Panc1 (cell line): ENCODE measurements at regions not wholly inside any gene's neighbourhood (a gene's known extent, or its start where the extent isn't known, plus 50 kb on each side); places are given as distances from the start of the nearest gene placed in this dataset.

ENCODE experiments used
- ATAC-seq: fragments of 200-7000 bp; cut with Tn5 transposase; 2 replicates; pipeline ENCODE4 v1.9.1; 2020; ENCODE audit warnings: mild to moderate bottlenecking, moderate library complexity
- BruUV-seq: library from RNA; stranded (reverse); fragments of 400-500 nt; replicated peaks from 2 replicates; lab custom pipeline; 2021; lab: Mats Ljungman, UMichigan
- CTCF ChIA-PET: fragments of 300-600 bp; sonication (Branson Sonifier 250); formaldehyde crosslinking; loops from one replicate; lab custom pipeline; 2022; ENCODE audit warnings: antibody characterized with exemption; lab: Charles Lee
- POLR2A ChIA-PET: fragments of 300-600 bp; sonication (Branson Sonifier 250); formaldehyde crosslinking; loops from one replicate; lab custom pipeline; 2022; ENCODE audit warnings: antibody characterized with exemption; lab: Charles Lee
- DNase-seq: peaks from one replicate; pipeline ENCODE4 v3.0.0-alpha.2; 2010; ENCODE audit warnings: low read depth, low spot score
- H3K27ac ChIP-seq: 2 replicates; pipeline ENCODE4 v1.5.1; 2011; ENCODE audit warnings: mild to moderate bottlenecking, low read length, inconsistent platforms
- H3K27me3 ChIP-seq: fragments of 200-500 bp; sonication (Bioruptor generic); 2 replicates; pipeline ENCODE4 v1.6.0; 2014; ENCODE audit warnings: low read length, inconsistent platforms; ENCODE audit not compliant: control insufficient read depth, insufficient read depth
- H3K36me3 ChIP-seq: fragments of 200-500 bp; sonication (Bioruptor generic); 2 replicates; pipeline ENCODE4 v1.5.1; 2014; ENCODE audit warnings: inconsistent platforms, mild to moderate bottlenecking, low read length, moderate library complexity; ENCODE audit not compliant: control insufficient read depth, insufficient read depth
- H3K4me1 ChIP-seq: 2 replicates; pipeline ENCODE4 v1.5.1; 2011; ENCODE audit warnings: inconsistent platforms, mild to moderate bottlenecking, low read length, moderate library complexity; ENCODE audit not compliant: control insufficient read depth, insufficient read depth
- H3K4me3 ChIP-seq, 2 experiments: 2 replicates each; pipeline ENCODE4 v1.5.1; 2011 to 2012; ENCODE audit warnings: low read depth in 2 of 2, low read length in 2 of 2, mild to moderate bottlenecking in 2 of 2, inconsistent platforms in 1 of 2, moderate library complexity in 1 of 2
- H3K9me3 ChIP-seq: fragments of 200-500 bp; sonication (Bioruptor generic); 2 replicates; pipeline ENCODE4 v1.5.1; 2014; ENCODE audit warnings: low read depth, mild to moderate bottlenecking, inconsistent platforms, low read length, moderate library complexity; ENCODE audit not compliant: control insufficient read depth, insufficient read depth
- CTCF ChIP-seq: fragments of 450-650 bp; IDR thresholded peaks from 2 replicates; pipeline ENCODE4 v1.5.1; 2017; ENCODE audit warnings: mild to moderate bottlenecking
- POLR2AphosphoS5 ChIP-seq: IDR thresholded peaks from 2 replicates; pipeline ENCODE4 v1.6.1; 2012; ENCODE audit warnings: mild to moderate bottlenecking, low read depth, low read length, moderate library complexity
- REST ChIP-seq, 2 experiments: IDR thresholded peaks; 2 replicates each; pipeline ENCODE4 v1.6.1; 2011 to 2012; ENCODE audit warnings: low read depth in 2 of 2, control low read depth in 1 of 2, low read length in 1 of 2, mild to moderate bottlenecking in 1 of 2, moderate library complexity in 1 of 2; ENCODE audit not compliant: insufficient read depth in 1 of 2
- SIN3A ChIP-seq: IDR thresholded peaks from 2 replicates; pipeline ENCODE4 v1.6.1; 2012; ENCODE audit warnings: low read depth, mild to moderate bottlenecking, low read length, moderate library complexity, borderline replicate concordance; ENCODE audit not compliant: insufficient read depth
- TCF7L2 ChIP-seq: IDR thresholded peaks from 2 replicates; pipeline ENCODE4 v1.6.1; 2011; ENCODE audit warnings: mild to moderate bottlenecking, low read depth, low read length, inconsistent platforms
- in situ Hi-C: cut with HindIII; loops from 2 replicates; pipeline ENCODE4 v1.10.0; 2016; ENCODE audit warnings: low sequenced_read_pairs, low pct_unique_long_range_greater_than_20kb
- intact Hi-C: fragments of 100-400 bp; cut with micrococcal nuclease; formaldehyde crosslinking; loops from one replicate; pipeline ENCODE4 v1.10.0; 2022; ENCODE audit not compliant: unreplicated experiment

- Histone ChIP-seq H3K4me1 (no peaks in the 10 kb centered on the region), H3K36me3 (no peaks in the 10 kb centered on the region), H3K27me3 (no peaks in the 10 kb centered on the region), H3K4me3 (no peak overlapping the region), H3K9me3 (no peaks in the 10 kb centered on the region), H3K27ac (no peak overlapping the region)
- POLR2A ChIA-PET = no interaction called here
- in situ Hi-C loops = no loop called here
- TF ChIP-seq SIN3A (no peak), CTCF (no peak), POLR2AphosphoS5 (no peak), TCF7L2 (no peak), REST (IDR thresholded peaks at IDR 0.05; ENCODE audit: insufficient read depth in 1 of 2, low read depth in 2 of 2, low read length in 1 of 2) (no peak)
- intact Hi-C loops = no loop called here
- BruUV-seq = no TSS peak
- no peak for DNase-seq
- ATAC-seq = no peak
- CTCF ChIA-PET = no interaction called here
Observed at GRCh38 chr13:88303157-88303556, 632.0 kb downstream of the SLITRK5 start.

GRCh38 chr13:88303605-88304004 is 632.4 kb downstream of the SLITRK5 start:
- in situ Hi-C loops = no loop called here
- Histone ChIP-seq H3K4me1 (no peaks in the 10 kb centered on the region), H3K9me3 (no peaks in the 10 kb centered on the region), H3K27me3 (no peaks in the 10 kb centered on the region), H3K27ac (no peak overlapping the region), H3K4me3 (no peak overlapping the region), H3K36me3 (no peaks in the 10 kb centered on the region)
- ATAC-seq (no peak), DNase-seq (no peak)
- BruUV-seq = no TSS peak
- no peak for TF ChIP-seq CTCF
- TF ChIP-seq TCF7L2 = no peak
- no peak for TF ChIP-seq POLR2AphosphoS5
- no peak for TF ChIP-seq SIN3A
- TF ChIP-seq REST (IDR thresholded peaks at IDR 0.05; ENCODE audit: insufficient read depth in 1 of 2, low read depth in 2 of 2, low read length in 1 of 2) = no peak
- ChIA-PET CTCF (no interaction called here), POLR2A (no interaction called here)
- intact Hi-C loops = no loop called here
